TTC549 (cell line): ENCODE measurements at regions not wholly inside any gene's neighbourhood (a gene's known extent, or its start where the extent isn't known, plus 50 kb on each side); places are given as distances from the start of the nearest gene placed in this dataset.
A peak's percentile ranks its signal among the peaks of the same experiment; 100 is the strongest.

Experiments
- FAIRE-seq: peaks from 2 replicates; lab custom pipeline; 2012; peaks lifted over from hg19 to GRCh38; lab: Jason Lieb, UNC

- FAIRE-seq: no peak
These were observed 91.1 kb upstream of the ANKRD50 start for GRCh38 chr4:124803641-124804040.

DNA sequence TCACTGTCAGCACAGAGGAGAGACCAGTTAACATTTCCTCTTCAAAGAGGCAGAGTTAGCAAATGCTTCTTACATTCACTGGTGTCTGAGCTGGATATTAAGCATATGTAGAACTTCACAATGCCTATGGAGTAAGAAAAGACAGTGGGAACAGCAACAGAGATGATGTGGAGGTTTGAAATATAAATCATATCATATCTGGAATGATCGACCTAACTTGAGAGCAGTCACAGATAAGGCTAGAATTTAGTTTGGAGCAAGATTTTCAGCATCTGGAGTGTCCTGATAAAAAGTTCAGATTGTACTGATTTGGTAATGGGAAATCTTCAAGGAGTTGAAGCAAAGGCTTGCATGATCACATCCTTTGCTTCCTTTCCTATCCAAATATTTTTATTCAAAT lies 90.5 kb upstream of the ANKRD50 start:
- FAIRE-seq: no peak

DNA sequence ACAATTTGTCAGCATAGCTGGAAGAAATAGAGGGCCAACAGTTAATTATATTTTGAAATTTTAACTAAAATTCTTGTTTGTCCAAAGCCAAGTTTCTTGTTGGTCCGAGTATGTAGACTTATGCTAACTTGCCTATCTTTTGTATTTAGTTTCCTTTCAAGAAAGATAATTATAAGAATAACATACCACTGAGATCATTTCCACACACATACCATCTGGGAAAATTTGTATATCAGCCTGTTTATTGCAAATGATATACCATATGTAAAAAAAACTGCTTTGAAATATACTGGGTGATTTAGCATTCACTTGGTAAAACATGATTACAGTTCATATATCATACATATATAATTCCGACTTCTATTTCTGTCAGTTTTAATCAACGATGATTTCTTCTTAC lies 84.7 kb upstream of the ANKRD50 start:
- FAIRE-seq: no peak

DNA sequence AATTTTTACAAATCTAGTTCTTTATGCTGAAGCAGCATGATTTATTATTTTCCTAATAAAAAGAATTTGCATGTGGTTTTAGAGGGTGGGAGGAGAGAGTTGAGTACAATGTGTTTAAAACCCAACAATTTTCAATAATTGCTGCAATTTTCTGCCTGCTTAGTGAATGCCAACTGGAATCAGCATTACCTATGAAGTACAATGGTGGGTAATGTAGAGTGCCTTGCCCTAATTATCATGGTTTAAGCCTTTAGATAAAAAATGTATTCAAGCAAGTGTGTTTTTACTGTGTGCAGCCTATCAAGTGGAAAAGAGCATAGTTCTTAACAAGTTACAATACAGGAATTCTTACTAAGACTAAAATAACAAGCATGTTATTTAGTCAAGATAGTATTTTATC lies 77.9 kb upstream of the ANKRD50 start:
- no peak for FAIRE-seq

GRCh38 chr4:124786634-124787033 lies 74.1 kb upstream of the ANKRD50 start:
- no peak for FAIRE-seq

- peak; percentile 52 for FAIRE-seq
These were observed 73.1 kb upstream of the ANKRD50 start for GRCh38 chr4:124785645-124786044.

GRCh38 chr4:124783847-124784246 lies 71.3 kb upstream of the ANKRD50 start:
- FAIRE-seq: no peak

- no peak for FAIRE-seq
These were observed 64.5 kb upstream of the ANKRD50 start for GRCh38 chr4:124777007-124777406.

DNA sequence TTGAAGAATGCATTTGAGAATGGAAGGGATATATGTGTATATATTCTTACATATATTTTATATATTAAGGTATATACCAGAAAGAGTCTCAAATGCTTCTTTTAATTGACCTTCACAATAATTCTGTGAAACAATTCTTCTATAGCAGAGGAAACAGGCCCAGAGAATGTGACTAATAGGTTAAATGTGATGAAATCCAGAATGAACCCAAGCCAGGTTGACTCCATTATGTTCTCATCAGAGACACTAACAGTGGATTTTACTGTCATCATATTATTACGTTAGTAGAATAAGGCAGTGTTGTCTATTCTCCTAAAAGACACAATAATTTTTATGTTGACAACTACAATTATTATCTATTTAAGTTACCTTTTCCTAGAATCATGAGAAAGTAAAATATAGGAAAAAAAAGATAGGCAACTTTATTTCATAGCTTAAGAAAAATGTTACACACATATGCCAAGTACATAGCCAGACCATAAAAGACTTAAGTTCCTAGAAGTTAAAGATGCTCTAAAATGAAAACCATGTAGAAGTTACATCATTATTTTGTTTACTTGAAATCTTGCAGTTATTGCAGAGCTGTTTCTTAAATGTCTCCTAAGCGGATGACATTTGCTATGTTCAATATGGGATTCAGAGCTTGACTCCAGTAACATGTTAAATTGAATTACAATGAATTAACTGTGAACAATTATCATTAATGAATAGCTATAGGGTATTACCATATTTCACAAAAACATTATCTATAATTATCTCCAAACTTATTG lies 56.2 kb upstream of the ANKRD50 start:
- peak; percentile 22 for FAIRE-seq

- FAIRE-seq: no peak
These were observed 50.4 kb upstream of the ANKRD50 start for GRCh38 chr4:124762956-124763355.
